GM23338 (cell line): ENCODE measurements at regions not wholly inside any gene's neighbourhood (a gene's known extent, or its start where the extent isn't known, plus 50 kb on each side); places are given as distances from the start of the nearest gene placed in this dataset.

ENCODE experiments used
- ATAC-seq: fragments of 200-7000 bp; cut with Tn5 transposase; 3 replicates; pipeline ENCODE4 v1.9.1; 2020
- DNase-seq: peaks from one replicate; pipeline ENCODE4 v3.0.0-alpha.2; 2015; ENCODE audit warnings: low spot score
- H2AFZ ChIP-seq: fragments of 200-600 bp; sonication (generic); 2 replicates; pipeline ENCODE4 v1.8.0; 2016; ENCODE audit warnings: antibody characterized with exemption, mild to moderate bottlenecking, moderate library complexity
- H3F3A ChIP-seq: fragments of 200-600 bp; sonication (generic); replicated peaks from 2 replicates; pipeline ENCODE4 v1.8.0; 2017; ENCODE audit warnings: antibody characterized with exemption, mixed run types, low read depth
- H3K27ac ChIP-seq: fragments of 200-600 bp; sonication (generic); 2 replicates; pipeline ENCODE4 v1.6.1; 2016; ENCODE audit warnings: low read depth
- H3K27me3 ChIP-seq: fragments of 200-600 bp; sonication (generic); 2 replicates; pipeline ENCODE4 v1.8.0; 2016; ENCODE audit warnings: mild to moderate bottlenecking, mixed run types, moderate library complexity; ENCODE audit not compliant: insufficient read depth
- H3K36me3 ChIP-seq: fragments of 200-600 bp; sonication (generic); 2 replicates; pipeline ENCODE4 v1.8.0; 2016; ENCODE audit warnings: mild to moderate bottlenecking; ENCODE audit not compliant: insufficient read depth
- H3K4me1 ChIP-seq: fragments of 200-600 bp; sonication (generic); 2 replicates; pipeline ENCODE4 v1.8.0; 2016; ENCODE audit warnings: mild to moderate bottlenecking, moderate library complexity; ENCODE audit not compliant: insufficient read depth
- H3K4me2 ChIP-seq: fragments of 200-600 bp; sonication (generic); 2 replicates; pipeline ENCODE4 v1.7.1; 2017; ENCODE audit warnings: mixed run types
- H3K4me3 ChIP-seq: fragments of 200-600 bp; sonication (generic); 2 replicates; pipeline ENCODE4 v1.6.1; 2016; ENCODE audit warnings: mixed run types
- H3K79me2 ChIP-seq: fragments of 200-600 bp; sonication (generic); replicated peaks from 2 replicates; pipeline ENCODE4 v1.8.0; 2017; ENCODE audit warnings: mild to moderate bottlenecking; ENCODE audit not compliant: insufficient read depth
- H3K9me2 ChIP-seq: fragments of 200-600 bp; sonication (generic); 2 replicates; pipeline ENCODE4 v1.8.0; 2017; ENCODE audit not compliant: insufficient read depth
- H4K20me1 ChIP-seq: fragments of 200-600 bp; sonication (generic); replicated peaks from 2 replicates; pipeline ENCODE4 v1.8.0; 2017; ENCODE audit warnings: mild to moderate bottlenecking; ENCODE audit not compliant: insufficient read depth
- H3K27ac Mint-ChIP-seq: 2 replicates; pipeline ENCODE4 v1.8.0; 2020; ENCODE audit warnings: inconsistent platforms, mild to moderate bottlenecking, moderate library complexity, mixed read lengths
- H3K27me3 Mint-ChIP-seq: 3 replicates; pipeline ENCODE4 v1.8.0; 2022; ENCODE audit warnings: low read depth, mild to moderate bottlenecking, moderate library complexity, mixed read lengths, inconsistent platforms; ENCODE audit not compliant: insufficient read depth, poor library complexity
- H3K36me3 Mint-ChIP-seq: 3 replicates; pipeline ENCODE4 v1.8.0; 2021; ENCODE audit warnings: low read depth, mild to moderate bottlenecking, inconsistent platforms, moderate library complexity, mixed read lengths
- H3K4me1 Mint-ChIP-seq: 3 replicates; pipeline ENCODE4 v1.8.0; 2020; ENCODE audit warnings: mild to moderate bottlenecking, inconsistent platforms, mixed read lengths
- H3K4me3 Mint-ChIP-seq: 3 replicates; pipeline ENCODE4 v1.8.0; 2021; ENCODE audit warnings: moderate library complexity, mild to moderate bottlenecking, inconsistent platforms, mixed read lengths
- H3K9me3 Mint-ChIP-seq: 3 replicates; pipeline ENCODE4 v1.8.0; 2020; ENCODE audit warnings: moderate library complexity, mild to moderate bottlenecking, inconsistent platforms, mixed read lengths
- CREB1 ChIP-seq: fragments of 250-450 bp; sonication (Bioruptor Pico); IDR thresholded peaks from 2 replicates; pipeline ENCODE4 v1.5.0; 2020; ENCODE audit warnings: low read depth, mild to moderate bottlenecking, moderate library complexity
- ETS1 ChIP-seq: IDR thresholded peaks from 2 replicates; pipeline ENCODE4 v1.6.1; 2016; ENCODE audit warnings: antibody characterized with exemption
- EZH2 ChIP-seq: fragments of 200-600 bp; sonication (generic); IDR thresholded peaks from one replicate; pipeline ENCODE4 v1.8.0; 2017; ENCODE audit warnings: antibody characterized with exemption, mild to moderate bottlenecking, low read depth; ENCODE audit not compliant: unreplicated experiment
- EZH2phosphoT487 ChIP-seq: fragments of 200-600 bp; sonication (generic); IDR thresholded peaks from one replicate; pipeline ENCODE4 v1.8.1; 2018; ENCODE audit warnings: antibody characterized with exemption; ENCODE audit not compliant: unreplicated experiment
- JUNB ChIP-seq: IDR thresholded peaks from one replicate; pipeline ENCODE4 v1.6.1; 2016; ENCODE audit warnings: antibody characterized with exemption; ENCODE audit not compliant: unreplicated experiment
- NANOG ChIP-seq: IDR thresholded peaks from 2 replicates; pipeline ENCODE4 v1.6.1; 2016; ENCODE audit warnings: antibody characterized with exemption, borderline replicate concordance
- POLR2AphosphoS5 ChIP-seq: IDR thresholded peaks from 2 replicates; pipeline ENCODE4 v1.6.1; 2016; ENCODE audit warnings: antibody characterized with exemption, low read depth
- REST ChIP-seq: IDR thresholded peaks from one replicate; pipeline ENCODE4 v1.6.1; 2018; ENCODE audit warnings: antibody characterized with exemption; ENCODE audit not compliant: unreplicated experiment
- STAT1 ChIP-seq: IDR thresholded peaks from one replicate; pipeline ENCODE4 v1.6.1; 2016; ENCODE audit warnings: antibody characterized with exemption; ENCODE audit not compliant: unreplicated experiment
- ZNF114 ChIP-seq: fragments of 250-450 bp; sonication (Bioruptor Pico); IDR thresholded peaks from 2 replicates; pipeline ENCODE4 v1.5.0; 2020; ENCODE audit warnings: mild to moderate bottlenecking, moderate library complexity
- ZNF331 ChIP-seq: fragments of 250-450 bp; sonication (Bioruptor Pico); IDR thresholded peaks from 2 replicates; pipeline ENCODE4 v1.5.0; 2020; ENCODE audit warnings: low read depth, mild to moderate bottlenecking, moderate library complexity
- ZNF462 ChIP-seq: fragments of 250-450 bp; sonication (Bioruptor Pico); IDR thresholded peaks from 2 replicates; pipeline ENCODE4 v1.5.0; 2020; ENCODE audit warnings: mild to moderate bottlenecking, moderate library complexity
- TF ChIP-seq, protein P1 (sequence below), 2 experiments: fragments of 200-600 bp in 1 of 2; sonication (generic) in 1 of 2; conservative IDR thresholded peaks; 2 replicates each; pipeline versions ENCODE4 v1.5.1 to v1.6.1; 2016 to 2017; ENCODE audit warnings: antibody characterized with exemption in 2 of 2, low read depth in 2 of 2, mild to moderate bottlenecking in 2 of 2, moderate library complexity in 1 of 2

GRCh38 chr20:60461993-60462392 is 503.8 kb downstream of the CDH26 start:
- H3K4me2 ChIP-seq, result no peak overlapping the region
- no peaks in the 10 kb centered on the region for H3K4me1 Mint-ChIP-seq
- H3K27me3 ChIP-seq, result no peaks in the 10 kb centered on the region
- no peak overlapping the region for H3K27ac Mint-ChIP-seq
- H3K27me3 Mint-ChIP-seq, result no peaks in the 10 kb centered on the region
- TF ChIP-seq EZH2phosphoT487 (no peak), JUNB (no peak), STAT1 (no peak), CREB1 (no peak), POLR2AphosphoS5 (no peak), ZNF462 (CRISPR knock-in tag) (no peak), ZNF331 (CRISPR knock-in tag) (no peak), EZH2 (no peak), NANOG (no peak), ZNF114 (CRISPR knock-in tag) (no peak), REST (no peak), ETS1 (no peak)
- TF ChIP-seq, protein P1, sequence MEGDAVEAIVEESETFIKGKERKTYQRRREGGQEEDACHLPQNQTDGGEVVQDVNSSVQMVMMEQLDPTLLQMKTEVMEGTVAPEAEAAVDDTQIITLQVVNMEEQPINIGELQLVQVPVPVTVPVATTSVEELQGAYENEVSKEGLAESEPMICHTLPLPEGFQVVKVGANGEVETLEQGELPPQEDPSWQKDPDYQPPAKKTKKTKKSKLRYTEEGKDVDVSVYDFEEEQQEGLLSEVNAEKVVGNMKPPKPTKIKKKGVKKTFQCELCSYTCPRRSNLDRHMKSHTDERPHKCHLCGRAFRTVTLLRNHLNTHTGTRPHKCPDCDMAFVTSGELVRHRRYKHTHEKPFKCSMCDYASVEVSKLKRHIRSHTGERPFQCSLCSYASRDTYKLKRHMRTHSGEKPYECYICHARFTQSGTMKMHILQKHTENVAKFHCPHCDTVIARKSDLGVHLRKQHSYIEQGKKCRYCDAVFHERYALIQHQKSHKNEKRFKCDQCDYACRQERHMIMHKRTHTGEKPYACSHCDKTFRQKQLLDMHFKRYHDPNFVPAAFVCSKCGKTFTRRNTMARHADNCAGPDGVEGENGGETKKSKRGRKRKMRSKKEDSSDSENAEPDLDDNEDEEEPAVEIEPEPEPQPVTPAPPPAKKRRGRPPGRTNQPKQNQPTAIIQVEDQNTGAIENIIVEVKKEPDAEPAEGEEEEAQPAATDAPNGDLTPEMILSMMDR (conservative IDR thresholded peaks at IDR 0.05; ENCODE audit: low read depth in 2 of 2), result no peak
- no peak overlapping the region for H3K4me3 ChIP-seq
- no peak for DNase-seq
- H2AFZ ChIP-seq, result no peak overlapping the region
- H3F3A ChIP-seq, result no peaks in the 10 kb centered on the region
- H3K4me1 ChIP-seq, result no peaks in the 10 kb centered on the region
- no peaks in the 10 kb centered on the region; the same call in 1 of the 2 replicates for H3K9me2 ChIP-seq
- no peak overlapping the region for H3K4me3 Mint-ChIP-seq
- no peaks in the 10 kb centered on the region for H3K36me3 Mint-ChIP-seq
- peaks cover 6% of the 10 kb centered on the region; the same call in 1 of the 2 replicates for H3K36me3 ChIP-seq
- ATAC-seq, result no peak
- H3K79me2 ChIP-seq, result no peaks in the 10 kb centered on the region
- no peaks in the 10 kb centered on the region for H4K20me1 ChIP-seq
- no peaks in the 10 kb centered on the region; the same call in none of the 3 replicates for H3K9me3 Mint-ChIP-seq
- no peak overlapping the region for H3K27ac ChIP-seq
